Astrocyte (in vitro differentiated cells and primary cell): ENCODE measurements at regions not wholly inside any gene's neighbourhood (a gene's known extent, or its start where the extent isn't known, plus 50 kb on each side); places are given as distances from the start of the nearest gene placed in this dataset.
A peak's percentile ranks its signal among the peaks of the same experiment; 100 is the strongest.

Experiments used
- DNase-seq: peaks from one replicate; pipeline ENCODE4 v3.0.0-alpha.2; 2010; ENCODE audit warnings: low read depth
- FAIRE-seq: peaks from 2 replicates; lab custom pipeline; 2011; peaks lifted over from hg19 to GRCh38; lab: Jason Lieb, UNC
- H2AFZ ChIP-seq: 2 replicates; pipeline ENCODE4 v1.6.0; 2012; ENCODE audit warnings: low read depth, low read length, inconsistent platforms
- H3K27ac ChIP-seq: 2 replicates; pipeline ENCODE4 v1.5.1; 2011; ENCODE audit warnings: low read depth, low read length, inconsistent platforms
- H3K27me3 ChIP-seq: 2 replicates; pipeline ENCODE4 v1.6.0; 2011; ENCODE audit warnings: low read length, inconsistent platforms; ENCODE audit not compliant: insufficient read depth
- H3K36me3 ChIP-seq: 2 replicates; pipeline ENCODE4 v1.5.1; 2011; ENCODE audit warnings: low read length, inconsistent platforms; ENCODE audit not compliant: insufficient read depth
- H3K4me1 ChIP-seq: 2 replicates; pipeline ENCODE4 v1.5.1; 2011; ENCODE audit warnings: low read length, inconsistent platforms; ENCODE audit not compliant: insufficient read depth
- H3K4me2 ChIP-seq: 2 replicates; pipeline ENCODE4 v1.6.0; 2012; ENCODE audit warnings: low read length, inconsistent platforms
- H3K4me3 ChIP-seq: 2 replicates; pipeline ENCODE4 v1.5.1; 2011; ENCODE audit warnings: low read depth, mild to moderate bottlenecking, low read length, inconsistent platforms; ENCODE audit not compliant: insufficient read depth
- H3K79me2 ChIP-seq: 2 replicates; pipeline ENCODE4 v1.6.0; 2012; ENCODE audit warnings: mild to moderate bottlenecking, low read length, inconsistent platforms; ENCODE audit not compliant: insufficient read depth
- H3K9ac ChIP-seq: 2 replicates; pipeline ENCODE4 v1.6.0; 2012; ENCODE audit warnings: mild to moderate bottlenecking, low read length, inconsistent platforms
- H3K9me3 ChIP-seq: 2 replicates; pipeline ENCODE4 v1.5.1; 2012; ENCODE audit warnings: low read depth, mild to moderate bottlenecking, low read length, inconsistent platforms; ENCODE audit not compliant: insufficient read depth
- H4K20me1 ChIP-seq: 2 replicates; pipeline ENCODE4 v1.6.0; 2012; ENCODE audit warnings: low read length, inconsistent platforms; ENCODE audit not compliant: insufficient read depth
- H3K27ac Mint-ChIP-seq: one replicate; pipeline ENCODE4 v1.8.0; 2021; ENCODE audit warnings: mild to moderate bottlenecking, mixed read lengths; ENCODE audit not compliant: unreplicated experiment
- H3K27me3 Mint-ChIP-seq: one replicate; pipeline ENCODE4 v1.8.0; 2021; ENCODE audit warnings: low read depth, mixed read lengths; ENCODE audit not compliant: unreplicated experiment
- H3K36me3 Mint-ChIP-seq: one replicate; pipeline ENCODE4 v1.8.0; 2021; ENCODE audit warnings: low read depth, mixed read lengths; ENCODE audit not compliant: unreplicated experiment
- H3K4me1 Mint-ChIP-seq: one replicate; pipeline ENCODE4 v1.8.0; 2021; ENCODE audit warnings: low read depth, mixed read lengths; ENCODE audit not compliant: unreplicated experiment
- H3K4me3 Mint-ChIP-seq: one replicate; pipeline ENCODE4 v1.8.0; 2021; ENCODE audit warnings: mild to moderate bottlenecking, moderate library complexity, mixed read lengths; ENCODE audit not compliant: unreplicated experiment
- H3K9me3 Mint-ChIP-seq: one replicate; pipeline ENCODE4 v1.8.0; 2021; ENCODE audit warnings: mild to moderate bottlenecking, mixed read lengths; ENCODE audit not compliant: unreplicated experiment
- CTCF ChIP-seq: IDR thresholded peaks from 2 replicates; pipeline ENCODE4 v1.5.1; 2011; ENCODE audit warnings: low read depth, mild to moderate bottlenecking, inconsistent platforms, low read length, moderate library complexity; ENCODE audit not compliant: insufficient read depth
- EZH2 ChIP-seq: IDR thresholded peaks from 2 replicates; pipeline ENCODE4 v1.6.1; 2012; ENCODE audit warnings: mild to moderate bottlenecking, low read length, inconsistent platforms; ENCODE audit not compliant: insufficient read depth

DNA sequence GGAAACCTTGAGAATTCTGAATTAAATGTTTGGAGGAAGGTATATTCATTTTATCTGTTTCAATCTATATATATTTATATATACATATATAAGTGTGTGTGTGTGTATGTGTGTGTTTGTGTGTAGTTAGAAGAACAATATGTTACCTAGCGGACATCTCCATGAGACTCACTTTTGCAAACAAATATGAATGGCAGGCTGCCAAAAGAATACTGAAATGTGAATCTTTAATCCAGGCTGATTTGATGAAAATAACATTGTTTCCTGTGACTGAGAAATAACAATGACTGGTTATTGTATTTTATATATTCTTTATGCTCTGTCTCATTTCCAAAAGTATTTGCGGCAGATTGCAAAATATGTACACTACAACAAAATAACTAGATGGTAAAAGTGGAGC, 255.5 kb upstream of the TGFBR2 start:
- no peak for TF ChIP-seq EZH2
- TF ChIP-seq CTCF = no peak
- H3K27me3 Mint-ChIP-seq = no peaks in the 10 kb centered on the region
- H3K4me2 ChIP-seq = no peak overlapping the region
- FAIRE-seq (no peak), DNase-seq (no peak)
- no peaks in the 10 kb centered on the region for H3K27me3 ChIP-seq
- H3K9me3 ChIP-seq = no peaks in the 10 kb centered on the region
- H3K4me3 ChIP-seq = no peak overlapping the region
- H3K4me1 ChIP-seq = peaks cover 36% of the 10 kb centered on the region
- no peak overlapping the region for H3K27ac ChIP-seq
- no peak overlapping the region for H3K4me3 Mint-ChIP-seq
- no peaks in the 10 kb centered on the region for H4K20me1 ChIP-seq
- H3K36me3 Mint-ChIP-seq = no peaks in the 10 kb centered on the region
- no peaks in the 10 kb centered on the region for H3K9me3 Mint-ChIP-seq
- no peak overlapping the region for H3K9ac ChIP-seq
- H3K27ac Mint-ChIP-seq = no peak overlapping the region
- H2AFZ ChIP-seq = no peak overlapping the region
- peaks cover 40% of the 10 kb centered on the region for H3K4me1 Mint-ChIP-seq
- no peaks in the 10 kb centered on the region for H3K79me2 ChIP-seq
- H3K36me3 ChIP-seq = no peaks in the 10 kb centered on the region

GRCh38 chr3:30352410-30353318, 253.7 kb upstream of the TGFBR2 start:
- H3K9me3 ChIP-seq = no peaks in the 10 kb centered on the region
- DNase-seq = no peak
- H3K27ac Mint-ChIP-seq = no peak overlapping the region

More at GRCh38 chr3:30352410-30353318, 253.7 kb upstream of the TGFBR2 start:
- Histone ChIP-seq H2AFZ (no peak overlapping the region), H3K9ac (no peak overlapping the region), H3K4me2 (no peak overlapping the region), H3K27ac (no peak overlapping the region), H4K20me1 (no peaks in the 10 kb centered on the region), H3K4me1 (peaks cover 33% of the 10 kb centered on the region), H3K4me3 (no peak overlapping the region), H3K79me2 (no peaks in the 10 kb centered on the region), H3K27me3 (no peaks in the 10 kb centered on the region), H3K36me3 (no peaks in the 10 kb centered on the region)
- Mint-ChIP-seq H3K4me1 (peaks cover 28% of the 10 kb centered on the region), H3K4me3 (no peak overlapping the region), H3K36me3 (no peaks in the 10 kb centered on the region), H3K27me3 (no peaks in the 10 kb centered on the region), H3K9me3 (no peaks in the 10 kb centered on the region)
- TF ChIP-seq EZH2 = no peak
- no peak for TF ChIP-seq CTCF
- FAIRE-seq = peak; percentile 9
